NCI-H2227 treated with DMSO at 0.1 percent for 48 hours (cell line): ENCODE measurements at regions not wholly inside any gene's neighbourhood (a gene's known extent, or its start where the extent isn't known, plus 50 kb on each side); places are given as distances from the start of the nearest gene placed in this dataset.
"Not testable (repeated sequence)": the region's sequence is repeated elsewhere in the genome, so short reads cannot be mapped to it uniquely, and the experiment has no call there.

Source experiments
- DNase-seq: peaks from one replicate; lab custom pipeline; 2025; lab: John Stamatoyannopoulos, UW

DNA sequence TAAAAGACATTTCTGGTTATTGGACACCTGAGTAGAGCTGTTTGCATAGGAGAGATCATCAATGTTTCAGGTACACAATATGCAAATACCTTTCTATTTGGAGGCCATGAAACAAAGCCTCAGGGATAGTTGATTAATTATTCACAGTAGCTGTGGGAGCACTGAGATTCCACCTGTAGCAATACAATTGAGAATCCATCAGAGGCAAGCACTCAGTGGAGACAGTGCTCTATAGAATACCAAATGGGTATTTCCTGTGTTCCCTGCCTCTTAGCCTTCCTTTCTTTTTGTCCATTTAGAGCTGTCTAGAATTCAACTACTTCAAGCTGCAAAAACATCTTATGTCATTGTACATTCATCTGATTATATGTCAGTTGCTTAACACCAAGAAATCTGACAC, 1754.0 kb upstream of the ACO1 start:
- DNase-seq: no peak

DNA sequence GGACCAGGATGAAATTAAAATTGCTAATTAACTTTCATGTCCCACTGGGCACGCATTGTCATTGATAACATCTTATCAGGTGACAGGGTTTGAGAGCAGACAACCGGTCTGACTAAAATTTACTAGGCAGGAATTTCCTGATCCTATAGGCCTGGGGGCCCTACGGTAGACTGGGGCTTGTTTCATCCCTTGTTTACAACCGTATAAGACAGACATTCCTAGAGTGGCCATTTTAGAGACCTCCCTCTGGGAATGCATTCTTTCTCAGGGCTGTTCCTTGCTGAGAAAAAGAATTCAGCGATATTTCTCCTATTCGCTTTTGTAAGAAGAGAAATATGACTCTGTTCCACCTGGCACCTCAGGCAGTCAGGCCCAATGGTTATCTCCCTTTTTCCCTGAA, 1737.8 kb upstream of the ACO1 start:
- DNase-seq: not testable (repeated sequence)

DNA sequence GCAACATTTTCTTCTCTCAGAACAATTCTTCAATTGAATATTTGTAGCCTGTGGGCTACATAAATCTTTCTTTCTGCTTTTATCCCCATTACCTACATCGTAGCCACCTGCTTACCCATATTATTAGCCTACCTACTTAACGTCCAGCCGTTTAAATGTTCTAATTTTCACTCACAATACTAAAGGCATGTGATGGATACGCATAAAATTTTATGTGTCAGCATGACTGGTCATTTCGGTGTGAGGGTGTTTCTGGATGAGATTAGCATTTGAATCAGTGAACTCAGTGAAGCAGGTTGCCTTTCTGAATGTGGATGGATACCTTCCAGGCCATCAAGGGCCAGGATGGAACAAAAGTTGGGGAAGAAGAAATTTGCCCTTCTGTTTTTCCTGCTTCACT, 1722.5 kb upstream of the ACO1 start:
- no peak for DNase-seq

DNA sequence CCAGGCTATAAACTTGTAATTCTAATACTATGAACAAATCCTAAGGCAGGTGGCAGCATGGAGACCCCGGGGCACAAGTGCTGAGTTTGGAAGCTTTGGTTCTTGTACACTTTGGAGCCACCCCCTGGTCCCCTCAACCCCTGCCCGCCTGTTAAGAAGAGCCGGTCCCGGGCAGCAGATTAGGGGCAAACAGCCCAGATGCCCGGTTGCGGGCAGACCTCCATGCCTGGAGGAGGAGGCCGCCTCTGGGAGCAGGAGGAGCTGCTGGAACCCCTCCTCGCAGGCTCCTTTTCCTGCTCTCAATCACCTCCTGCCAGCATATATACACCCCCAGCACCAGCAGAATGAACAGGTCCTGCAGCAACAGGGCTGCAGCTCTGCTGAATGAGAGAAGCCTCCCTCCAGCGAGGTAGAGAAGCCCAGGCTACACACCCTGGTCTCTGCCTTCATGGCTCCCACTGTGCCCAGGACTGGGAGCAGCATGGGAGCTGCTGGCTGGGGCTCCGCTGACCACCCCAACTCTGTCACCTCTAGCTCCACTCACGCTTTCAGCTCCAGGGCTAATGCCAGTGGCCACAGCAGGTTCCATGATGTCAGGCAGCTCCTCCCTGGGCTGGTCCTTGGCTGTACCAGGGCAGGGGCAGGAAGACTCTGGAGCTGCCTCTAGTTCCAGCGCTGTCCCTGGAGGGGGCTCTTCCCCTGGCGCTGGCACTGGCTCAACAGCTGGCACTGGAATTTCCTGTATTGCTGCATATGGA, 1713.5 kb upstream of the ACO1 start:
- DNase-seq: no peak

DNA sequence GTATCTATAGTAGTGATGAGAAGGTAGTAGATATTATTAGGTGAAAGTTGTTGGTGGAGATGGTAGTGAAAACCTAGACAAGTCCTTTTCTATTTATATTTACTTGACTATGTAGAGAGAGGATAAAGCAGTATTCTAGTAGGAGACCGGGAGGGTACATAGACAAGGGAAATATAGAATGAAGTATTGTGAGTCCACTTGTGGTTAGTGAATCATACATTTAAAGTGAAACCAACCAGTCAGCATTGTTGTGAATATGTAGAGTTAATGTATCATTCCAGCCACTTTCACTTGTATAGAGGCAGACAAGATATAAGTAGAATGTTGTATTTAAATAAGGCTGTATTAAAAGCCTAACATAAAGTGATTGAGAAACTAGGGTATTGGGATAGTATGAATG, 1711.3 kb upstream of the ACO1 start:
- no peak for DNase-seq

DNA sequence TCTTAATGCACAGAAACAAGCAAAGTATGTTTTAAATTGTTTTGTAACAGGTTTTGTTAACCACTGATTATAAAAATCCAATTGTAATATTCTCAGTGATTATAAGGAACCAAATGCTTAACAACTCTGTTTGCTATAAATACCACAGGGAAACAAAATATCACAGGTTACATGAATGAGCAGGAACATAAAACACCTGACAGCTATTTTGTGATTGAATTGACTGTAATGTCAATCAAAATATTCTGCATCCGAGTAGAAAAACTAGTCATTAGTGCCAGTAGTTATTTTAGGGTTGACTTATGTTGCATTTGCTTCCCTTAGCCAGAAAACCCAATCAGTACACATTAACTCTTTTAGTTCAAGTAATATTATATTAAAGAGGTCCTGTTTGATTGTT, 1707.8 kb upstream of the ACO1 start:
- DNase-seq: no peak

DNA sequence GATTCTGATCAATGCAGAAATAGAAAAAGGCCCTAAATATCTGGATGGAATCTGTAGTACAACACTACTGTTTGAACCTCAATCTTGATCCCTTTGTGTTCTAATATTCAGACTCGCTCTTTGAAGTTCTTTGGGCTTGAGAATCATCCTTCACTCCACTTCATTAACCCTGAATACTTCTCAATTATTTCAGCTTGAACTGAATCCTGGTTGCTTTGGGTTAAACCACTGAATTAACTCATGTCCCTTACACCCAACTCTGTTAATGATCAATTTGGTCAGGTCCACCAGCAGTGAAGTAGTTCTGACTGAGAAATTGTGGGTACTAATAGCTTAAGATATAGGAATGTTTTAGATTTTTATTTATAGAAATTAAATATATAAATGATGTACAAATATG, 1707.2 kb upstream of the ACO1 start:
- DNase-seq: no peak

DNA sequence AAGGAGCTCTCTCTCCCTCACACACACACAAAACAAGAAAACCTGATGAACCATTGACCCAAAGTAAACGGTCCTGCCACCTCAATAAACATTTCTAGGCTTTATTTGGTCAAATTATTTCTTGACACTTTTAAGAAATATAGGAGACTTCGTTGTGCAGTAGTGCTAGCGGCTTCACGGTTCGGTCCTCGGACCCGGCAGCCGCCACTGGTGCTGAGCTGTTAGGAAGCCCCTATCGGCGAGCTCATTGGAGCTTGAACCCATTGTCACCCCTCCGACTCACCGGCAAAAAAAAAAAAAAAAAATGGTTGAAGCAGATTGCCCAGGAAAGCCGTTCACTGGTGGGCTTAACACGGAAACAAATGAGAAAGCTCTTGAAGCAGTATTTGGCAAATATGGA, 1695.6 kb upstream of the ACO1 start:
- DNase-seq: no peak

DNA sequence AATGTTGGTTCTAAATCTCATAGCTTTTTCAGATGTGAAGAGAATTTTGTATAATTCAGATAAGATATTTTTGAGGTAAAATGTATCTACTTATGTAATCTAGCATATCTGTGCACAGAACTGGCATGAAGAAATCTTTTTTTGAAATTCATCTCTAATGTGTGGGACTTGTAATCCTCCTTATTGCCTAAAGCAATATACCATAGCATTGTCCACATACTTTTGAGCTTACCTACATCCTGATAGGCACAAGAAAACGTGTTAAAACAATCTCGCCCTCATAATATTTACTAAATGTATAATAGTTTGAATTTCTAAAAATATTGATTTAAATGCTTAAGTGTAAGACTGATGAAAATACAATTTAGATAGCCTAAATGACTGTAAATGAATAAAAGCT, 1686.5 kb upstream of the ACO1 start:
- DNase-seq: no peak

DNA sequence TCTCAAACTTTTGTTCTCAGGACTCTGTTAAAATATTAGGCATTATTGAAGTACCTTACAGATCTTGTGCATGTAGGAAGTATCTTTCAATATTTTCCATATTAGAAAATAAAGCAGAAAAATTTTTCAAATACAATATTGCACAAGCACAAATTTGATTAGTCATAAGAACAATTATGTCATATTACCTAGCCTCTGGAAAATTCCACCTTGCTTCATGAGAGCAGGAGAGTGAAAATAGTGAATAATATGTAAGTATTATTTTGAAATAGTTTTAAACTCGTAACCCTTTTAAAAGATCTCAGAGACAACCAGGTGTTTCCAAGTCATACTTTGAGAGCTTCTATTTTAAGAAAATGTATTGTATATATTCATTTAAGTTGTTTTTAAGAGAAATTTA, 1672.9 kb upstream of the ACO1 start:
- no peak for DNase-seq

DNA sequence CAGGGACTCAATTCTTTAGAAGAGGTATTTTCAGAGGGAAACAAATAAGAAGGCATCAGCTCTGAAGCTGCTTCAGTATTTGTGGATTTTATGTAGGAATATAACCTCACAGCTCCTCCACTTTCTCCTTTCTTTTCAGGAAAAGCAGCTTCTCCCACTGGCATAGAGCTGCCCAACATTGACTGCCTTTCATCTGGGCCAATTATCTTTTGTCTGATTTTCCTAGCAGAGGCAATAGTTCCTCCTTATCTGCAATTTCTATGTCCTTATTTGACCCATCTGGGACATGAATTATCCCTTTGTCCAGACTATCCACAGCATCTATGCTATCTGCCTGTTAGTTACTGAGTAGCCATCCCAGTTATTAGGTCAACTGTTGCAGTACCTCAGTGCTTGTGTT, 1671.2 kb upstream of the ACO1 start:
- peak; percentile 74 for DNase-seq

DNA sequence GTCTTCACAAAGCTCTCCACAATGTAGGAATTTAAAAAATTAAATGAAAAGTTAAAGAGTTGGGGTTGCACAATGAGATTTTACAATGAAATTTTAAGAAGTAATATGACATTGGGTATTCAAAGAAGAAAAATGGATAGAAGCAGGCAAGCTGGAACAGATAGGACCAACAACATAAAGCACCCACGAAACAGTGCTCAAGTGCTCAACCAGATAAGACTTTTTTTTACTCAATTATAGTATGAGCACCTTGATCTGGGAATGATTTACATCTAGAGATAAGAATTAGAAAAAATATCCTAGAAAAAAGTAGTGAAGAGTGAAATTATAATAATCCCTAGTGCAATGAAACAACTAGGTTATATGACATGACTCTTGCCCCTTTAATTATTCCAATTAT, 1670.1 kb upstream of the ACO1 start:
- no peak for DNase-seq

DNA sequence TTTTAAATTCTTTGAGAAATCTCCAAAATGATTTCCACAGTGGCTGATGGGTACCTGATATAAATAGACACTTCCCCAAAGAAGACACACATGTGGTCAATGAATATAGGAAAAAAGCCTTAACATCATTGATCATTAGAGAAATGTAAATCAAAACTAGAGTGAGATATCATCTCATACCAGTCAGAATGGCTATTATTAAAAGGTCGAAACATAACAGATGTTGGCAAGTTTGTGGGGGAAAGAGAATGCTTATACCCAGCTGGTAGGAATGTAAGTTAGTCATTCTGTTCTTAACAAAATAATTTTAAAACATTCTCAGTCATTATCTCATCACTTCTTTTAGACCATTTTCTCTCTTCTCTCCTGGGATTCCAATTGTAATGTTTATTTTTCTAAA, 1666.0 kb upstream of the ACO1 start:
- DNase-seq: no peak

DNA sequence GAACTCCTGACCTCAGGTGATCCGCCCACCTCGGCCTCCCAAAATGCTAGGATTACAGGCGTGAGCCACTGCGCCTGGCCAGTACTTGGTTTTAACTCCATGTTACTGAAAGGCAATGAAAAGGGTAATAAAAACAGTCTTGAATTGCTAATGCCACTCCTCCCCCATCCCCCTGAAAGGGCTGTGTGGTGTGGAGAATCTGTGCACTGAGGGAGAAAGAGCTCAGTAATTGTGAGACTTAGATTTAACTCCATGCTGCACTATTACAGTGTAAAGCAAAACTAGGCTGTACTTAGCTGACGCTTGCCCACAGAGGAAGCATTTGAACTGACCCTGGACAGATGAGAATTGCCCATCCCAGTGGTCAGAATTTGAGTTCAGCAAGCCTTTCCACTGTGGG, 1662.4 kb upstream of the ACO1 start:
- DNase-seq: no peak

DNA sequence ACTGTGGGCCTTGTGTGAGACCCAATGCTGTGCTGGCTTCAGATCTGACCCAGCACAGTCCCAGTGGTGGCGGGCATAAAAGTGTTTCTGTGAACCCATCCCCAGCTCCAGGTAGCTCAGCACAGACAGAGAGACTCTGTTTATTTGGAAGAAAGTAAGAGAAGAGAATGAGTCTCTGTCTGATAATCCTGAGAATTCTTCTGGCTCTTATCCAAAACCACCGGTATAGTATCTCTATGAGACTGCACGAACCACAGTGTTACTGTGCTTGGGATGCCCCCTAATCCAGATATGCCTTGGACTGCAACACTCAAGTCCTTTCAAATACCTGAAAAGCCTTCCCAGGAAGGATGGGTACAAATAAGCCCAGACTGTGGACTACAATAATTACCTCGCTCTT, 1660.8 kb upstream of the ACO1 start:
- DNase-seq: no peak

DNA sequence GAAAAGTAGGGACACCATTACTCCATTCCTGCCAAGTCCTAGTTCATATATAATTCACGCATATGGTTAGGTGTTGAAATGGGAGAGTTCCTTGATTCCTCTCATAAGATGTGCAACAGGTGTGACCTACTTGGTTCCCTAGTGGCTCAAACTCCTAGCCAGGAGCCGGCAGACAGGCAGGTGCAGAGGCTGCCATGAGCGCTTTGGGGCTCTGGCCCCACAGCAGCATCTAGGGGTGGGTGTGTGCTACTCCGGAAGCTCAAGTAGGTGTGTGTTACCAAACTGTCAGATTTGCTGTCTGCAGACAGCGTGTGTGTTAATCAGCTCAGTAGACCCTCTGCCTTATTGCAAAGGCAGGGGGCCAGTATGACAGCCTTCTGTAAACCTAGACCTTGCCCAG, 1652.4 kb upstream of the ACO1 start:
- DNase-seq: no peak

DNA sequence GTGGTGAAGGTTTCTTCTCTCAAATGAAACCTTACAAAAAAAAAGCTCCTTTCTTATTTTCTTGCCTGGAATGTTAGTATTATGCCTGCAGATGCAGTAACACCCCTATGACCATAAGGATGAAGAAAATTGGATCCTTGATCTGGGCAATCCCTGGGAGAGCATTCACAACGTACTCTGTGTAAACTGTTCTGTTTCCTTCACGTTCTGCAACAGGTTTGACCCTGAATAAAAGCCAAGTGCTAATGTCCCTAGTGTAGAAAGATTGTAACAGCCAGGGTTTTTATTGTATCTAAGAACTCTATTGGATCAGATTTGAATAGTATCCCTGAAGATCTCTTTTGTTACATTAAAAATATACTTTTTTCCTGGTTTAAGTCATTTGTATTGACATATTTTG, 1639.6 kb upstream of the ACO1 start:
- DNase-seq: no peak

DNA sequence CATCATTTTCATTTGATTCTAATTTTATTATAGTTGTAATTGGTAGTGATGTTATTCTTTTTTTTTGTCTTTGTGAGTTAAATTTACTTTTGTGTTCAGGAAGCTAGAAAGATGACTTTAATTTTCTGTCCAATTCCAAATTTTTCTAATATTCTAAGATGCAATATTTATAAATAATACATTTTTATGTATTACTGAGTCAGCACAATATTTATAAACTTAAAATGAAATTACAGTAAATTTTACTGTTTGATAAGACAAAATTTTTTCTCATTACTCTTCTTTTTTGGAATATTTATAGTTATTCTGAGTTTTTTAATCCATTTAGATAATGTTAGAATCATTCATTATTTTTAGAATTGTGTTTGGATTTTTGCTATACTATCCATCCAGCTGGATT, 1637.9 kb upstream of the ACO1 start:
- DNase-seq: no peak

DNA sequence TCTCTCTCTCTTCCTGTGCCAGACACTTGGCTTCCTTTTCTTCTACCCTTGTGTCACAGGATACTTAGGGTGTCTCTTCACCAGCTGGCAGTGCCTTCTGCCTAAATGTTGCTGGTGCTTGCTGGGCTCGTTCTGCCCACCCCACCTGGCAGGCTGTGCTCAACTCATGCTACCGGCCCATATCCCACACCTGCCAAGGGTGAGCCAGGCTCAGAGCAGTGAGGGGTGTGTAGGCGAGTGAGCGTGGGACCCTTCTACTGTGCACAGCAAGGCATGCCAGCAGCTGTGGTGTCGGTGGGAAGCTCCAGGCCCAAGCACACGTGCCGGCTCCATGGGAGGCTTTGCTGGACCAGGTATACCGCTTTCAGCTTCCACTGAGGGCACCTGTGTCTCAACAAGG, 1626.7 kb upstream of the ACO1 start:
- no peak for DNase-seq

DNA sequence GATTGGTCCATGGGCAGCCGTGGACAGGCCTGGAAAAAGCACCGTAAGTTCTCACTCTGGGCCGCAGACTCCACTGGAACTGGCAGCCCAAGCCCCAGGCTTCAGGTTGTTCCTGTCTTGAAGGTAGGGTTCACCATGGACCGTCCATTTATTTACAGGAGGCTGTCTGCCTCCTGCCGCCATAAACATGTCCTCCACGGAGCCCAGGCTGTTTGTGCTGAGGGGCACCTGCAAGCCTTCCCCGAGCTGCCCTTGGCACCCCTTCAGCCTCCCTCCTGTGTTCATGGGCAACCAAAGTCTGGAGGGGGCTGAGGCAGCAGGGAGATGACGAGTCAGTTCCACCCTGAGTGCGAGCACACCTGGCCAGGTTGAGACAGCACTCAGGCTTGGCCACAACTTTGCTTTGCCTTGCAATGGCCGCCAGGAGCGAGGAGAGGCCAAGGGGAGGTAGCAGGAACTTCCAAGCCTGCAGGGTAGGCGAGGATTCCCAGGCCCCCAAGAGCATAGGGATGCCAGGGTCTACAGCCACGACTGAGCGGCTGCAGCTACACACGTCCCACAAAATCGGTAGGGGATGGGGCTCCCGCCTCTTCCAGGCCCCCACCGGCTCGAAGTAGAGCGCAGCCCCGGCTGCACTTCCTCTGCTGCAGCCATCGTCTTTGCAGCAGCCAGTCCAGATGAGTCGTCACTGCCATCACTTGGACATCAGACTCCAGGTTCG, 1625.6 kb upstream of the ACO1 start:
- no peak for DNase-seq

DNA sequence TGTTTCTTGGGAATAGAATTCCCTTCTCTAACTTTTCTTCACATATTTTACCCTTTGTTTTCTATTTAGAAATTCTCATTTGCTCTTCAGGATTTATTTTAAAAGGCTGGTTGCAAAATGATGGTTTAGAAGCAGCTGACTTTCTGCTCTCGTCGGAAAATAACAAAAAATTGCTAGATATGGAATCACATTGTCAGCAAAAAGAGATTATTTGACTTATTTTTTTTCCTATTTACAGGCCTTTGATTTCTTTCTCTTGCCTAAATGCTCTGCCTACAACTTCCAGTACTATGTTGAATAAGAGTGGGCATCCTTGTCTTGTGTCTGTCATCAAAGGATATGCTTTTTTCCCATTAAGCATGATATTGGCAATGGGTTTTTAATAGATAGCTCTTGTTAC, 1619.1 kb upstream of the ACO1 start:
- DNase-seq: no peak

DNA sequence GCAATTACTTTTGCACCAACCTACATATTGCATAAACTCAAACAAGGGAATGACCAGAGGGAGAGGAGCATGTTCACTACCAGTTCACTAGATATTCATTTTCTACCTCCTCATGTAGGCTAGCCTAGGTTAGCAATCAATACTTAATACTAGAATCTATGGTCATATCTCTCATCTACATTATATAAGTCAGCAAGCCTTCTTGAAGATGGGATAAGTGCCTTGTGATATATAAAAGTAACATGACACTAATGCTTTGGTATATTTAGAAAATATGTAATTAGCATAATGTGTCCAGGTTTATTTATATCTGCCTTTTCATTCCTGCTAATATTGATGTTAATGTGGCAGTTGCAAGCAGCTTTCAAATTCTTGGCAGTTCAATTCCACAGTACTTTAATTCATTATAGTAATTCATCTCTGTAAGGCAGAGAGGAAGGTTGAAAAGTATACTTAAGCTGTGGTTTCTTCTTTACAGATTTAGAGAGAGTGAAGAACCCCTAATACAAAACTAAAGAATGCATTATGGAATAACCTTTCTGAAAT, 1613.2 kb upstream of the ACO1 start:
- DNase-seq: no peak

DNA sequence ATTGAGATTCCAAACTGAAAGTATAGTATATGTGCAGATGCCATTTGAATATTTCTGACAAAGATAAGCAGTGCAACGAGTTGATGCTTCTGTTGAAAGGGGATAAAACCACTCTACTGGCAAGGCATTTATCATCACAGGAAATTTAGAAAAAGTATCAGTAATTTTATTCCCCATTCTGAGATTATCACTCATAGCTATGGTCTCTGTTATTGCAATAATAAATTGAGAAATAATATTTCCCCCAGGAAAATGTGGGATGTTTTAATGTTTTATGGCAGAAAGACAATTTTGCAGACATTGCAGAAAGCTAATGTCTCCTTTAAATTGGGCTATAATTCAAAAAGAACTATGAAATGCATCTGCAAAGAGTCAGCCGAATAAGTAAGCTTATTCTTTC, 1612.7 kb upstream of the ACO1 start:
- no peak for DNase-seq

DNA sequence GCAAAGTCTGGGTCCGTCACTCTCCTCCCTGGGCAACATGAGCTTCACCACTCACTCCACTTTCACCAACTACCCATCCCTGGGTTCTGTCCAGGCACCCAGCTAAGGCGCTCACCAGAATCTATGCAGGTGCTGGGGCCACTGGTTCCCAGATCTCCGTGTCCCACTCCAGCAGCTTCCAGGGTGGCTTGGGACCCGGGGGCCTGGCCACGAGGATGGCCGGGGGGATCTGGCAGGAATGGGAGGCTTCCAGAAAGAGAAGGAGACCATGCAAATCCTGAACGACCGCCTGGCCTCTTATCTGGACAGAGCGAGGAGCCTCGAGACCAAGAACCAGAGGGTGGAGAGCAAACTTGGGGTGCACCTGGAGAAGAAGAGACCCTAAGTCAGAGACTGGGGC, 1611.0 kb upstream of the ACO1 start:
- no peak for DNase-seq
